ENCODE measurements at regions not wholly inside any gene's neighbourhood (a gene's known extent, or its start where the extent isn't known, plus 50 kb on each side); places are given as distances from the start of the nearest gene placed in this dataset.

DNA sequence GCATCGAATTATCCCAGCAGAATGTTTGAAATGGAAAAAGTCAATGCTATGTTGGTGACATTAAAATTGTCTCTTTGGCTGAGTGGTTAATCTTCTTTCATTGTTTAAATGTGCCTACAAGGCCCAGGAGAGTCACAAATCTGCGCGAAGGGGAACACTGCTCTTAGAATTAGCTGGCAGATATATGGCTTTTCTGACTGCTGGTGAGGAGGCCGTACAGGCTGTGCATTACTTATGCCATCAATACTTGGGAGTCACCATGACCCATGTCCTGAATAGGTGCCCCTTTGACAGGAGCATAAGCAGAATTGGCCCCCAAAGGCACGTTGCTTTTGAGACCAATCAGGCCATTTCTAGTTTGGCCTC is 521.5 kb downstream of the FUT8 start:
- WGBS, 4 donors = 78 to 80% (median 80%) methylated on average over 4 to 5 of the region's 5 CpGs
- Histone ChIP-seq H3K27me3 (no peaks in the 10 kb centered on the region), H3K4me1 (replicated peaks in 1 of 2) (no peaks in the 10 kb centered on the region), H3K36me3 (replicated peaks in 1 of 2) (no peaks in the 10 kb centered on the region), H3K4me3 (no peak overlapping the region), H3K9me3 (replicated peaks in 1 of 3) (no peaks in the 10 kb centered on the region), H3K27ac (no peak overlapping the region)
- DNase-seq = no peak
- TF ChIP-seq POLR2A (IDR thresholded peaks at IDR 0.05) = no peak
- TF ChIP-seq, protein P1, sequence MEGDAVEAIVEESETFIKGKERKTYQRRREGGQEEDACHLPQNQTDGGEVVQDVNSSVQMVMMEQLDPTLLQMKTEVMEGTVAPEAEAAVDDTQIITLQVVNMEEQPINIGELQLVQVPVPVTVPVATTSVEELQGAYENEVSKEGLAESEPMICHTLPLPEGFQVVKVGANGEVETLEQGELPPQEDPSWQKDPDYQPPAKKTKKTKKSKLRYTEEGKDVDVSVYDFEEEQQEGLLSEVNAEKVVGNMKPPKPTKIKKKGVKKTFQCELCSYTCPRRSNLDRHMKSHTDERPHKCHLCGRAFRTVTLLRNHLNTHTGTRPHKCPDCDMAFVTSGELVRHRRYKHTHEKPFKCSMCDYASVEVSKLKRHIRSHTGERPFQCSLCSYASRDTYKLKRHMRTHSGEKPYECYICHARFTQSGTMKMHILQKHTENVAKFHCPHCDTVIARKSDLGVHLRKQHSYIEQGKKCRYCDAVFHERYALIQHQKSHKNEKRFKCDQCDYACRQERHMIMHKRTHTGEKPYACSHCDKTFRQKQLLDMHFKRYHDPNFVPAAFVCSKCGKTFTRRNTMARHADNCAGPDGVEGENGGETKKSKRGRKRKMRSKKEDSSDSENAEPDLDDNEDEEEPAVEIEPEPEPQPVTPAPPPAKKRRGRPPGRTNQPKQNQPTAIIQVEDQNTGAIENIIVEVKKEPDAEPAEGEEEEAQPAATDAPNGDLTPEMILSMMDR (IDR thresholded peaks at IDR 0.05) = no peak
- intact Hi-C loops (cut with DNase I) = no loop called here

DNA sequence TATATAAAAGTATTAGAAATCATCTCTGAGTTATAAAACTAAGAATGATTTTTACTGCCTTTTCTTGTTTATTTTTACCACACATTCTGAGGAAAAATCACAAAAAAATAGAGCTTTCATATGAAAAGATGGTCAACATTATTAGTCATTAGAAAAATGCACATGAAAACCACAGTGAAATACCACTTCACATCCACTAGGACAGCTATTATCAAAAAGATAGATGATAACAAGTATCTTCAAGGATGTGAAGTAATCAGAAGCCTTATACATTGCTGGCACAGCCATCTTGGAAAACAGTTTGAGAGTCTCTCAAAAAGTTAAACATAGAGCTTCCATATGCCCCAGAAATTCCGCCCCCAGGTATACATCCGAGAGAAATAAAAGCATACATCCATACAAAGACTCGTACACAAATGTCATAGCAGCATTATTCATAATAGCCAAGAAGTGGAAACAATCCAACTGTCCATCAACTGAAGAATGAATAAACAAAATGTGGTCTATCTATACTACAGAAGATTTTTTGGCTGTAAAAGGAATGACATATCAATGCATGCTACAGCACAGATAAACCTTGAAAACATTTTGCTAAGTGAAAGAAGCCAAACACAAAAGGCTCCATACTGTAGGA is 523.9 kb downstream of the FUT8 start:
- DNase-seq = no peak
- Histone ChIP-seq H3K27ac (no peak overlapping the region), H3K27me3 (no peaks in the 10 kb centered on the region), H3K4me3 (no peak overlapping the region), H3K9me3 (replicated peaks in 1 of 3) (no peaks in the 10 kb centered on the region), H3K4me1 (replicated peaks in 1 of 2) (no peaks in the 10 kb centered on the region), H3K36me3 (replicated peaks in 1 of 2) (no peaks in the 10 kb centered on the region)
- no peak for TF ChIP-seq POLR2A (IDR thresholded peaks at IDR 0.05)
- TF ChIP-seq, protein P1 (IDR thresholded peaks at IDR 0.05) = no peak
- 82 to 91% (median 89%) methylated on average over 3 of the region's 3 CpGs for WGBS, 4 donors
- intact Hi-C loops (cut with DNase I) = no loop called here

DNA sequence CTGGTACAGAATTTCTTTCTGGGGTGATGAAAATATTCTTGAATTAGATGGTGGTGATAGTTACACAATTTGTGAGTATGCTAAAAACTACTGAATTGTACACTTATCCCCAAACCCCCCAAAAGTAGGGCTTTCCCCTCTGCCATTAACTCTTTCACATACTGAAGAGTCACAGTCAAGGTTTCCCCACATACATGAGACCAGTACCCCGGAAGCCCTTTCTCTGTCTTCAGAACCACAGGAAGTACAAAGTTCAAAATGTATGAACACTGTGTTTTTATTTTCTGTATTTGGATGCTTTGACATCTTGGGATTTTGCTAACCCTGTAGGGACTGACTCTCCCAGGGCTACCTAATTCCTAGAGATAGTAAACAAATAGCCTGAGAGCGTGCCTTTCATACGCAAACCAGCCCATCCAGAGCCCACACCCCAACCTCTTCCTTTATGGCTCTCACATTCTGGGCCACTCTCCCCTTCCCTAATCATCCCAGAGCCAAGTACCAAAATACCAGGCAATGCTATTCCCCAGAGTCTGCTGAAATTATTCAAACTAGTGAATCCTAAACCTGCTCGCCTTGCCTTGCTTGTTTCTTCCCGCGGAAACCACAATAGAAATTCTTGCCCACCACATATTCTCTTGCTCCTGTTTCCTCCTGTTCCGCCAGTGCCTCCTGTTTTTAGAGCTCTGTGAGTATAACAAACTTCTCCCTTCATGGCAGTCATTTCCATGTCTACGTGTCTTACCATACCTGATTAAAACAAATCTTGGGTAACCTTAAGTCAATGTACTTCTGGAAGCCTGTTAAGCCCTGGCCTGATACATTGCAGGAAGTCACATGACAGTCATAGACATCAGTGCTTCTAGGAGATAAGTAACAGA is 524.8 kb downstream of the FUT8 start:
- TF ChIP-seq POLR2A (IDR thresholded peaks at IDR 0.05) = no peak
- TF ChIP-seq, protein P1 (IDR thresholded peaks at IDR 0.05) = no peak

DNA sequence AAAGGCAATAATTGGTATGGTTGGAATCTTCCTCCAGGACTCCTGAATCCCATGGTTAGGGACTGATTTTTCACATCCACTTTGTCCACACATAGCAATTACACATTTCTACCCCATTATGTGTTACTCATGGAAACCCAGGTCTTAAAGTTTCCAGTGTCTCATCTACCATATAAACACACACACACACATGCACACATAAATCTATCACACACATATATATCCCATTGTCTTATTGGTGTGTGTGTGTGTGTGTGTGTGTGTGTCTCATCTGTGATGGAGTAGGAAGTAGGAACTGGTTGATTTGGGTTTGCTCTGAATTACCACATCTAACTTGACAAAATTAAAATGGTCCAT is 525.4 kb downstream of the FUT8 start:
- no peaks in the 10 kb centered on the region for H3K27me3 ChIP-seq
- TF ChIP-seq, protein P1 (IDR thresholded peaks at IDR 0.05) = no peak
- TF ChIP-seq POLR2A (IDR thresholded peaks at IDR 0.05) = no peak
- intact Hi-C loops (cut with DNase I) = no loop called here
- no peaks in the 10 kb centered on the region for H3K4me1 ChIP-seq (replicated peaks in 1 of 2)
- no peak for DNase-seq
- no peak overlapping the region for H3K4me3 ChIP-seq
- H3K36me3 ChIP-seq (replicated peaks in 1 of 2) = no peaks in the 10 kb centered on the region
- H3K9me3 ChIP-seq (replicated peaks in 1 of 3) = no peaks in the 10 kb centered on the region
- no peak overlapping the region for H3K27ac ChIP-seq

More for the DNA sequence above, 524.8 kb downstream of the FUT8 start:
- no peaks in the 10 kb centered on the region for H3K27me3 ChIP-seq
- H3K4me3 ChIP-seq = no peak overlapping the region
- no peaks in the 10 kb centered on the region for H3K9me3 ChIP-seq (replicated peaks in 1 of 3)
- 78 to 85% (median 82%) methylated on average over 8 of the region's 8 CpGs for WGBS, 4 donors
- no peak overlapping the region for H3K27ac ChIP-seq
- H3K36me3 ChIP-seq (replicated peaks in 1 of 2) = no peaks in the 10 kb centered on the region
- H3K4me1 ChIP-seq (replicated peaks in 1 of 2) = no peaks in the 10 kb centered on the region
- no peak for DNase-seq
- intact Hi-C loops (cut with DNase I) = no loop called here
